SK-N-SH (cell line): ENCODE measurements at regions not wholly inside any gene's neighbourhood (a gene's known extent, or its start where the extent isn't known, plus 50 kb on each side); places are given as distances from the start of the nearest gene placed in this dataset.

Experiments used
- CTCF ChIA-PET: fragments of 300-600, 350-600 bp; formaldehyde crosslinking; extraction: SDS; loops from one replicate; lab custom pipeline; 2021; lab: Yijun Ruan, JAX
- POLR2A ChIA-PET: fragments of 350-600 bp; sonication (Branson Sonifier 250); formaldehyde crosslinking; extraction: SDS; loops from one replicate; lab custom pipeline; 2020; ENCODE audit warnings: antibody characterized with exemption, inconsistent platforms; lab: Yijun Ruan, JAX
- DNase-seq: peaks from one replicate; pipeline ENCODE4 v3.0.0; 2012
- H2AFZ ChIP-seq: fragments of 200-600 bp; sonication (generic); 2 replicates; pipeline ENCODE4 v1.8.1; 2016; ENCODE audit warnings: antibody characterized with exemption, mild to moderate bottlenecking, low read depth
- H3F3A ChIP-seq: fragments of 200-600 bp; sonication (generic); replicated peaks from 2 replicates; pipeline ENCODE3; 2016; ENCODE audit warnings: antibody characterized with exemption, mild to moderate bottlenecking; ENCODE audit not compliant: insufficient read depth
- H3K27ac ChIP-seq, 2 experiments: fragments of 200-500 bp in 1 of 2; fragments of 200-600 bp in 1 of 2; sonication (Bioruptor generic) in 1 of 2; sonication (generic), shearing (Covaris generic) in 1 of 2; 2 replicates each; pipeline versions ENCODE4 v1.5.1 to v1.6.1; 2014 to 2016; ENCODE audit warnings: low read depth in 2 of 2, inconsistent platforms in 1 of 2, low read length in 1 of 2, mild to moderate bottlenecking in 1 of 2, mixed read lengths in 1 of 2
- H3K27me3 ChIP-seq: fragments of 200-600 bp; sonication (generic), shearing (Covaris generic); 2 replicates; pipeline ENCODE4 v1.6.1; 2016; ENCODE audit warnings: mixed run types; ENCODE audit not compliant: insufficient read depth
- H3K36me3 ChIP-seq, 2 experiments: fragments of 200-500 bp in 1 of 2; fragments of 200-600 bp in 1 of 2; sonication (Bioruptor generic) in 1 of 2; sonication (generic) in 1 of 2; replicated peaks in 1 of 2; 2 replicates each; pipeline versions ENCODE3 to v1.5.1; 2014 to 2016; ENCODE audit warnings: low read length in 1 of 2, mild to moderate bottlenecking in 1 of 2; ENCODE audit not compliant: insufficient read depth in 2 of 2, control insufficient read depth in 1 of 2
- H3K4me1 ChIP-seq, 2 experiments: fragments of 200-500 bp in 1 of 2; fragments of 200-600 bp in 1 of 2; sonication (Bioruptor generic) in 1 of 2; sonication (generic), shearing (Covaris generic) in 1 of 2; 2 replicates each; pipeline versions ENCODE4 v1.5.1 to v1.6.1; 2014 to 2016; ENCODE audit warnings: low read depth in 1 of 2, low read length in 1 of 2, mixed run types in 1 of 2; ENCODE audit not compliant: insufficient read depth in 2 of 2, control insufficient read depth in 1 of 2
- H3K4me2 ChIP-seq: fragments of 200-600 bp; sonication (generic), shearing (Covaris generic); 2 replicates; pipeline ENCODE4 v1.6.1; 2017; ENCODE audit warnings: mixed run types
- H3K4me3 ChIP-seq, 2 experiments: fragments of 200-500 bp in 1 of 2; fragments of 200-600 bp in 1 of 2; sonication (Bioruptor generic) in 1 of 2; sonication (generic), shearing (Covaris generic) in 1 of 2; 2 replicates each; pipeline versions ENCODE4 v1.5.1 to v1.8.1; 2014 to 2016; ENCODE audit warnings: low read depth in 2 of 2, inconsistent platforms in 1 of 2, low read length in 1 of 2, mild to moderate bottlenecking in 1 of 2, mixed read lengths in 1 of 2, moderate library complexity in 1 of 2
- H3K79me2 ChIP-seq: fragments of 200-600 bp; sonication (generic); 2 replicates; pipeline ENCODE4 v1.8.1; 2017; ENCODE audit warnings: mild to moderate bottlenecking; ENCODE audit not compliant: insufficient read depth
- H3K9ac ChIP-seq: fragments of 200-600 bp; sonication (generic); 2 replicates; pipeline ENCODE4 v1.6.1; 2017; ENCODE audit warnings: mixed run types
- H3K9me2 ChIP-seq: fragments of 200-600 bp; sonication (generic); 2 replicates; pipeline ENCODE4 v1.6.1; 2017; ENCODE audit warnings: mixed run types
- H3K9me3 ChIP-seq: fragments of 200-600 bp; sonication (generic); 2 replicates; pipeline ENCODE4 v1.6.1; 2017; ENCODE audit warnings: mixed run types, mild to moderate bottlenecking, moderate library complexity
- H4K20me1 ChIP-seq: fragments of 200-600 bp; sonication (generic); 2 replicates; pipeline ENCODE4 v1.6.1; 2017; ENCODE audit warnings: mild to moderate bottlenecking, mixed run types; ENCODE audit not compliant: insufficient read depth
- CHD2 ChIP-seq: fragments of 150-350 bp; IDR thresholded peaks from 2 replicates; pipeline ENCODE4 v1.6.1; 2018; ENCODE audit warnings: low read length; ENCODE audit not compliant: partially characterized antibody
- NFIC ChIP-seq: IDR thresholded peaks from 2 replicates; pipeline ENCODE4 v1.4.0; 2012; ENCODE audit warnings: borderline replicate concordance
- NRF1 ChIP-seq: IDR thresholded peaks from 2 replicates; pipeline ENCODE4 v1.6.1; 2012; ENCODE audit warnings: low read depth, mild to moderate bottlenecking, low read length
- RCOR1 ChIP-seq: fragments of 150-350 bp; IDR thresholded peaks from 2 replicates; pipeline ENCODE4 v1.6.1; 2017; ENCODE audit warnings: antibody characterized with exemption, low read length
- RFX5 ChIP-seq: IDR thresholded peaks from 2 replicates; pipeline ENCODE4 v1.6.1; 2012; ENCODE audit warnings: mild to moderate bottlenecking, improper control_type of control experiment, low read length
- TAF1 ChIP-seq: IDR thresholded peaks from 2 replicates; pipeline ENCODE4 v1.6.1; 2012; ENCODE audit warnings: low read depth, mild to moderate bottlenecking, low read length, moderate library complexity, borderline replicate concordance
- TCF12 ChIP-seq: IDR thresholded peaks from 2 replicates; pipeline ENCODE4 v1.4.0; 2012
- YY1 ChIP-seq: IDR thresholded peaks from 2 replicates; pipeline ENCODE4 v1.4.0; 2012; ENCODE audit warnings: low read depth, mild to moderate bottlenecking
- WGBS: methylation state at CpG from one replicate; pipeline ENCODE4 v1.1.6; 2017; ENCODE audit warnings: low lambda C conversion rate; 5-methylcytosine and 5-hydroxymethylcytosine counted together
- TF ChIP-seq, protein P1 (sequence below): IDR thresholded peaks from 2 replicates; pipeline ENCODE4 v1.6.1; 2012; ENCODE audit warnings: mild to moderate bottlenecking, low read depth, low read length, moderate library complexity
- TF ChIP-seq, protein P2 (sequence below): IDR thresholded peaks from 2 replicates; pipeline ENCODE4 v1.4.0; 2012; ENCODE audit warnings: low read depth, borderline replicate concordance
- TF ChIP-seq, protein P3 (sequence below): fragments of 150-350 bp; IDR thresholded peaks from 2 replicates; pipeline ENCODE4 v1.6.1; 2016; ENCODE audit warnings: mild to moderate bottlenecking, low read depth, low read length
- TF ChIP-seq, protein P4 (sequence below): IDR thresholded peaks from 2 replicates; pipeline ENCODE4; 2012

DNA sequence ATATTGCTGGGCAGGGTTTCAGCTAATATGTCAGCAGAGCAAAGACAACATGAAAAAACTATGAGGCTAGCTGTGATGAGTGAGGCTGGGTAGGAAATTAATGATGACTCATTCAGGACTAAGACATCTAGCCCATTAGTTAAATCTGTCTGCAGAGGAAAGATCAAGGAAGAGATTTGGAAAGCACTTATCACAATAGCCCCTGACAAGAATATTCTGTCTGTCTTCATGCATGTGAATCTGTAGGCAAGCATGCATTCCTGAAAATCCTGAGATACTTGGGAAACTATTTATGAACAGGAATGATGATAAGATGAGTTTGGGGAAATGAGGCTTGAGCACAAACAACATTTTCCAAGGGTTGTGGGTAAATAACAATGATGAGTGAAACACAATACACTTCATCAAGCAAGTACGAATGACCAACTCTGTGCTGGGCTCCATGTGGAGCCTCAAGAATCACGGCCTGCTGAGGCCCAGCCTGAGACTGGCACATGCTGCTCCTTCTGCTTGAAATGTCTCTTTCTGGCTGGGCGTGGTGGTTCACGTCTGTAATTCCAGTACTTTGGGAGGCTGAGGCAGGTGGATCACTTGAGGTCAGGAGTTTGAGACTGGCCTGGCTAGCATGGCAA lies 96.5 kb upstream of the ASIC2 start (continued):
- TF ChIP-seq RFX5: no peak
- TF ChIP-seq, protein P1, sequence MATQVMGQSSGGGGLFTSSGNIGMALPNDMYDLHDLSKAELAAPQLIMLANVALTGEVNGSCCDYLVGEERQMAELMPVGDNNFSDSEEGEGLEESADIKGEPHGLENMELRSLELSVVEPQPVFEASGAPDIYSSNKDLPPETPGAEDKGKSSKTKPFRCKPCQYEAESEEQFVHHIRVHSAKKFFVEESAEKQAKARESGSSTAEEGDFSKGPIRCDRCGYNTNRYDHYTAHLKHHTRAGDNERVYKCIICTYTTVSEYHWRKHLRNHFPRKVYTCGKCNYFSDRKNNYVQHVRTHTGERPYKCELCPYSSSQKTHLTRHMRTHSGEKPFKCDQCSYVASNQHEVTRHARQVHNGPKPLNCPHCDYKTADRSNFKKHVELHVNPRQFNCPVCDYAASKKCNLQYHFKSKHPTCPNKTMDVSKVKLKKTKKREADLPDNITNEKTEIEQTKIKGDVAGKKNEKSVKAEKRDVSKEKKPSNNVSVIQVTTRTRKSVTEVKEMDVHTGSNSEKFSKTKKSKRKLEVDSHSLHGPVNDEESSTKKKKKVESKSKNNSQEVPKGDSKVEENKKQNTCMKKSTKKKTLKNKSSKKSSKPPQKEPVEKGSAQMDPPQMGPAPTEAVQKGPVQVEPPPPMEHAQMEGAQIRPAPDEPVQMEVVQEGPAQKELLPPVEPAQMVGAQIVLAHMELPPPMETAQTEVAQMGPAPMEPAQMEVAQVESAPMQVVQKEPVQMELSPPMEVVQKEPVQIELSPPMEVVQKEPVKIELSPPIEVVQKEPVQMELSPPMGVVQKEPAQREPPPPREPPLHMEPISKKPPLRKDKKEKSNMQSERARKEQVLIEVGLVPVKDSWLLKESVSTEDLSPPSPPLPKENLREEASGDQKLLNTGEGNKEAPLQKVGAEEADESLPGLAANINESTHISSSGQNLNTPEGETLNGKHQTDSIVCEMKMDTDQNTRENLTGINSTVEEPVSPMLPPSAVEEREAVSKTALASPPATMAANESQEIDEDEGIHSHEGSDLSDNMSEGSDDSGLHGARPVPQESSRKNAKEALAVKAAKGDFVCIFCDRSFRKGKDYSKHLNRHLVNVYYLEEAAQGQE: no peak
- no peak for TF ChIP-seq RCOR1
- TF ChIP-seq CHD2: no peak
- TF ChIP-seq, protein P2, sequence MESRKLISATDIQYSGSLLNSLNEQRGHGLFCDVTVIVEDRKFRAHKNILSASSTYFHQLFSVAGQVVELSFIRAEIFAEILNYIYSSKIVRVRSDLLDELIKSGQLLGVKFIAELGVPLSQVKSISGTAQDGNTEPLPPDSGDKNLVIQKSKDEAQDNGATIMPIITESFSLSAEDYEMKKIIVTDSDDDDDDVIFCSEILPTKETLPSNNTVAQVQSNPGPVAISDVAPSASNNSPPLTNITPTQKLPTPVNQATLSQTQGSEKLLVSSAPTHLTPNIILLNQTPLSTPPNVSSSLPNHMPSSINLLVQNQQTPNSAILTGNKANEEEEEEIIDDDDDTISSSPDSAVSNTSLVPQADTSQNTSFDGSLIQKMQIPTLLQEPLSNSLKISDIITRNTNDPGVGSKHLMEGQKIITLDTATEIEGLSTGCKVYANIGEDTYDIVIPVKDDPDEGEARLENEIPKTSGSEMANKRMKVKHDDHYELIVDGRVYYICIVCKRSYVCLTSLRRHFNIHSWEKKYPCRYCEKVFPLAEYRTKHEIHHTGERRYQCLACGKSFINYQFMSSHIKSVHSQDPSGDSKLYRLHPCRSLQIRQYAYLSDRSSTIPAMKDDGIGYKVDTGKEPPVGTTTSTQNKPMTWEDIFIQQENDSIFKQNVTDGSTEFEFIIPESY: no peak
- no peak for TF ChIP-seq TAF1
- TF ChIP-seq, protein P3, sequence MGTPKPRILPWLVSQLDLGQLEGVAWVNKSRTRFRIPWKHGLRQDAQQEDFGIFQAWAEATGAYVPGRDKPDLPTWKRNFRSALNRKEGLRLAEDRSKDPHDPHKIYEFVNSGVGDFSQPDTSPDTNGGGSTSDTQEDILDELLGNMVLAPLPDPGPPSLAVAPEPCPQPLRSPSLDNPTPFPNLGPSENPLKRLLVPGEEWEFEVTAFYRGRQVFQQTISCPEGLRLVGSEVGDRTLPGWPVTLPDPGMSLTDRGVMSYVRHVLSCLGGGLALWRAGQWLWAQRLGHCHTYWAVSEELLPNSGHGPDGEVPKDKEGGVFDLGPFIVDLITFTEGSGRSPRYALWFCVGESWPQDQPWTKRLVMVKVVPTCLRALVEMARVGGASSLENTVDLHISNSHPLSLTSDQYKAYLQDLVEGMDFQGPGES: no peak
- no peak for TF ChIP-seq YY1
- peak; percentile 81 for TF ChIP-seq TCF12
- TF ChIP-seq, all 33 proteins: peak for 8

DNA sequence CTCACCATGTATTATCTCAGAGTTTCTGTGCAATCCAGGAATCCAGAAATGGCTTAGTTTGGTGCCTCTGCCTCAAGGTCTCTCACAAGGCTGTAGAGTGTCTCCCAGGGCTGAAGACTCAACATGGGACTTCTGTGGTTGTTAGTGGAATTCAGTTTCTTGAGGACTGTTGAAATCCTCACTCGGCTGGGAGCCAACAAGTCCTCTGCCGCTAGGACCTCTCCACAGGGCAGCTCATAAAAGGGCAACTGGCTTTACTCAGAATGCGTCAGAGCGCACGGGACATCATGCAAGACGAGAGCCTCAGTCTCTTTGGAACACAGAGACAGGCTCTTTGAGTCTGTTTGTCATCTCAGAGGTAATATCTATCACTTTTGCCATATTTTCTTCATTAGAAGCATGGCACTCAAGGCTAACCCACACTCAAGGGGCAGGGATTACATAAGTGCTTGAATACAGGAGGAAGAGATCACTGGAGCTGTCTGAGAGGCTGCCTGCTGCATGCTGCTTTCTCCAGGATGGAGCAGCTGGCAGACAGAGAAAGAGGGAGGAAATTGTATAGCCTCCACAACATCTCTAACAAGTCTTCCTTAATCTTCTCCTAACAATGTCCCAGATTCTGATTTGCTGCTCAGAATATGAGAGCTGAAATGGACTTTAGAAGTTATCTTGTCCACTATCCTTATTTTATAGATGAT lies 97.5 kb upstream of the ASIC2 start:
- ChIA-PET POLR2A (no interaction called here), CTCF (interaction anchor here (1.0 kb wide), 1 partner anchor 48 kb away, joined by 3 read pairs; no protein-coding TSS in a partner anchor)
- Histone ChIP-seq H3K4me1 (peaks cover 0 to 3% of the 10 kb centered on the region in 2 experiments; a peak in 1 of 4 replicates), H3K9ac (no peak overlapping the region), H3K9me3 (no peaks in the 10 kb centered on the region), H3K27ac (peak overlapping the region in 1 of 2 experiments; percentile 66; a peak in 2 of 4 replicates), H3K4me2 (no peak overlapping the region; the same call in 1 of the 2 replicates), H3K4me3 (no peak overlapping the region), H2AFZ (no peak overlapping the region), H3K36me3 (no peaks in the 10 kb centered on the region), H4K20me1 (no peaks in the 10 kb centered on the region), H3K79me2 (no peaks in the 10 kb centered on the region), H3K9me2 (no peaks in the 10 kb centered on the region), H3F3A (peaks cover 14% of the 10 kb centered on the region), H3K27me3 (no peaks in the 10 kb centered on the region)
- TF ChIP-seq, protein P4, sequence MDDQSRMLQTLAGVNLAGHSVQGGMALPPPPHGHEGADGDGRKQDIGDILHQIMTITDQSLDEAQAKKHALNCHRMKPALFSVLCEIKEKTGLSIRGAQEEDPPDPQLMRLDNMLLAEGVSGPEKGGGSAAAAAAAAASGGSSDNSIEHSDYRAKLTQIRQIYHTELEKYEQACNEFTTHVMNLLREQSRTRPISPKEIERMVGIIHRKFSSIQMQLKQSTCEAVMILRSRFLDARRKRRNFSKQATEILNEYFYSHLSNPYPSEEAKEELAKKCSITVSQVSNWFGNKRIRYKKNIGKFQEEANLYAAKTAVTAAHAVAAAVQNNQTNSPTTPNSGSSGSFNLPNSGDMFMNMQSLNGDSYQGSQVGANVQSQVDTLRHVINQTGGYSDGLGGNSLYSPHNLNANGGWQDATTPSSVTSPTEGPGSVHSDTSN: 0 out of 2 replicates have a peak, but pooled peaks have one; percentile 5
- peak; percentile 8; the same call in 1 of the 2 replicates for TF ChIP-seq NFIC
- no peak for TF ChIP-seq NRF1
- peak; percentile 49; the same call in 1 of the 2 replicates for TF ChIP-seq TCF12
- DNase-seq: no peak
- 23% methylated on average over 6 of the region's 6 CpGs for WGBS
